ENCODE measurements at regions not wholly inside any gene's neighbourhood (a gene's known extent, or its start where the extent isn't known, plus 50 kb on each side); places are given as distances from the start of the nearest gene placed in this dataset.

- TF ChIP-seq ZNF503 (CRISPR knock-in tag; IDR thresholded peaks at IDR 0.05) (no peak), NCOA2 (CRISPR knock-in tag; IDR thresholded peaks at IDR 0.05) (no peak), KDM1A (CRISPR knock-in tag; IDR thresholded peaks at IDR 0.05) (no peak), NCOR1 (IDR thresholded peaks at IDR 0.05; ENCODE audit: borderline replicate concordance, low read length) (no peak), ZNF703 (CRISPR knock-in tag; IDR thresholded peaks at IDR 0.05; ENCODE audit: borderline replicate concordance) (no peak), PLRG1 (conservative IDR thresholded peaks at IDR 0.05) (0 out of 2 replicates have a peak, but pooled peaks have one; percentile 34), BCLAF1 (IDR thresholded peaks at IDR 0.05) (no peak), FOXK1 (CRISPR knock-in tag; IDR thresholded peaks at IDR 0.05; ENCODE audit: borderline replicate concordance, low read depth) (no peak), FOXM1 (CRISPR knock-in tag; IDR thresholded peaks at IDR 0.05) (no peak), FOXP1 (IDR thresholded peaks at IDR 0.05) (0 out of 2 replicates have a peak, but pooled peaks have one; percentile 32), FOXP1 (CRISPR knock-in tag; IDR thresholded peaks at IDR 0.05) (no peak), SRSF9 (IDR thresholded peaks at IDR 0.05; ENCODE audit: borderline replicate concordance, insufficient read depth, low read depth, low read length, poor library complexity, severe bottlenecking) (no peak), ATF1 (CRISPR knock-in tag; IDR thresholded peaks at IDR 0.05) (no peak), CREB1 (IDR thresholded peaks at IDR 0.05) (peak; percentile 94), CREB1 (CRISPR knock-in tag; IDR thresholded peaks at IDR 0.05) (no peak), ZNF292 (CRISPR knock-in tag; IDR thresholded peaks at IDR 0.05; ENCODE audit: borderline replicate concordance, low read depth) (no peak), ARNT (IDR thresholded peaks at IDR 0.05) (0 out of 2 replicates have a peak, but pooled peaks have one; percentile 58), ZNF672 (CRISPR knock-in tag; IDR thresholded peaks at IDR 0.05) (no peak), FOXA1 (IDR thresholded peaks at IDR 0.05) (peak; percentile 50; the same call in 1 of the 2 replicates), FOXA1 (CRISPR knock-in tag; IDR thresholded peaks at IDR 0.05) (no peak)
- TF ChIP-seq, protein P1, sequence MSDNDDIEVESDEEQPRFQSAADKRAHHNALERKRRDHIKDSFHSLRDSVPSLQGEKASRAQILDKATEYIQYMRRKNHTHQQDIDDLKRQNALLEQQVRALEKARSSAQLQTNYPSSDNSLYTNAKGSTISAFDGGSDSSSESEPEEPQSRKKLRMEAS (IDR thresholded peaks at IDR 0.05) = no peak
- TF ChIP-seq, protein P2, sequence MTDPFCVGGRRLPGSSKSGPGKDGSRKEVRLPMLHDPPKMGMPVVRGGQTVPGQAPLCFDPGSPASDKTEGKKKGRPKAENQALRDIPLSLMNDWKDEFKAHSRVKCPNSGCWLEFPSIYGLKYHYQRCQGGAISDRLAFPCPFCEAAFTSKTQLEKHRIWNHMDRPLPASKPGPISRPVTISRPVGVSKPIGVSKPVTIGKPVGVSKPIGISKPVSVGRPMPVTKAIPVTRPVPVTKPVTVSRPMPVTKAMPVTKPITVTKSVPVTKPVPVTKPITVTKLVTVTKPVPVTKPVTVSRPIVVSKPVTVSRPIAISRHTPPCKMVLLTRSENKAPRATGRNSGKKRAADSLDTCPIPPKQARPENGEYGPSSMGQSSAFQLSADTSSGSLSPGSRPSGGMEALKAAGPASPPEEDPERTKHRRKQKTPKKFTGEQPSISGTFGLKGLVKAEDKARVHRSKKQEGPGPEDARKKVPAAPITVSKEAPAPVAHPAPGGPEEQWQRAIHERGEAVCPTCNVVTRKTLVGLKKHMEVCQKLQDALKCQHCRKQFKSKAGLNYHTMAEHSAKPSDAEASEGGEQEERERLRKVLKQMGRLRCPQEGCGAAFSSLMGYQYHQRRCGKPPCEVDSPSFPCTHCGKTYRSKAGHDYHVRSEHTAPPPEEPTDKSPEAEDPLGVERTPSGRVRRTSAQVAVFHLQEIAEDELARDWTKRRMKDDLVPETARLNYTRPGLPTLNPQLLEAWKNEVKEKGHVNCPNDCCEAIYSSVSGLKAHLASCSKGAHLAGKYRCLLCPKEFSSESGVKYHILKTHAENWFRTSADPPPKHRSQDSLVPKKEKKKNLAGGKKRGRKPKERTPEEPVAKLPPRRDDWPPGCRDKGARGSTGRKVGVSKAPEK (CRISPR knock-in tag; IDR thresholded peaks at IDR 0.05; ENCODE audit: borderline replicate concordance) = no peak
These were observed 188.4 kb upstream of the PWP1 start (continued) for GRCh38 chr12:107497231-107497630.
